SK-N-DZ (cell line): ENCODE measurements at regions not wholly inside any gene's neighbourhood (a gene's known extent, or its start where the extent isn't known, plus 50 kb on each side); places are given as distances from the start of the nearest gene placed in this dataset.

Experiments
- DNase-seq: peaks from one replicate; pipeline ENCODE4 v3.0.0-alpha.2; 2015; ENCODE audit warnings: low spot score

GRCh38 chr2:66888791-66889631 lies 454.1 kb downstream of the MEIS1 start:
- DNase-seq: no peak

GRCh38 chr2:66889632-66889882 lies 454.6 kb downstream of the MEIS1 start:
- no peak for DNase-seq

GRCh38 chr2:66890166-66890742 lies 455.3 kb downstream of the MEIS1 start:
- no peak for DNase-seq

GRCh38 chr2:66895206-66895605 lies 460.3 kb downstream of the MEIS1 start:
- DNase-seq: no peak

GRCh38 chr2:66896131-66896530 lies 461.2 kb downstream of the MEIS1 start:
- DNase-seq: no peak

GRCh38 chr2:66897181-66897580 lies 462.3 kb downstream of the MEIS1 start:
- no peak for DNase-seq

- DNase-seq: peak; percentile 41
Observed at GRCh38 chr2:66897691-66898150, 462.8 kb downstream of the MEIS1 start.

GRCh38 chr2:66899109-66899508 lies 464.2 kb downstream of the MEIS1 start:
- no peak for DNase-seq

- no peak for DNase-seq
Observed at GRCh38 chr2:66899648-66900047, 464.7 kb downstream of the MEIS1 start.

- no peak for DNase-seq
Observed at GRCh38 chr2:66901344-66901743, 466.4 kb downstream of the MEIS1 start.

- no peak for DNase-seq
Observed at GRCh38 chr2:66903183-66903582, 468.3 kb downstream of the MEIS1 start.

GRCh38 chr2:66903745-66904465 lies 469.0 kb downstream of the MEIS1 start:
- DNase-seq: no peak

- no peak for DNase-seq
Observed at GRCh38 chr2:66915237-66915636, 480.3 kb downstream of the MEIS1 start.

GRCh38 chr2:66919286-66919685 lies 477.8 kb upstream of the ETAA1 start:
- DNase-seq: no peak

GRCh38 chr2:66920415-66920814 lies 476.7 kb upstream of the ETAA1 start:
- no peak for DNase-seq

GRCh38 chr2:66925128-66925527 lies 472.0 kb upstream of the ETAA1 start:
- no peak for DNase-seq

- no peak for DNase-seq
Observed at GRCh38 chr2:66926594-66927112, 470.5 kb upstream of the ETAA1 start.

GRCh38 chr2:66929632-66930338 lies 467.3 kb upstream of the ETAA1 start:
- DNase-seq: peak; percentile 6

- DNase-seq: peak; percentile 75
Observed at GRCh38 chr2:66930339-66931220, 466.6 kb upstream of the ETAA1 start.

- DNase-seq: no peak
Observed at GRCh38 chr2:66938471-66938967, 458.6 kb upstream of the ETAA1 start.

GRCh38 chr2:66940080-66940479 lies 457.1 kb upstream of the ETAA1 start:
- no peak for DNase-seq
